GM19455 (cell line): ENCODE measurements at regions not wholly inside any gene's neighbourhood (a gene's known extent, or its start where the extent isn't known, plus 50 kb on each side); places are given as distances from the start of the nearest gene placed in this dataset.
"Not testable (repeated sequence)": the region's sequence is repeated elsewhere in the genome, so short reads cannot be mapped to it uniquely, and the experiment has no call there.

Experiments used
- ATAC-seq: cut with Tn5 transposase; IDR thresholded peaks from one replicate; pipeline ENCODE4 v1.9.1; 2021; ENCODE audit not compliant: unreplicated experiment

DNA sequence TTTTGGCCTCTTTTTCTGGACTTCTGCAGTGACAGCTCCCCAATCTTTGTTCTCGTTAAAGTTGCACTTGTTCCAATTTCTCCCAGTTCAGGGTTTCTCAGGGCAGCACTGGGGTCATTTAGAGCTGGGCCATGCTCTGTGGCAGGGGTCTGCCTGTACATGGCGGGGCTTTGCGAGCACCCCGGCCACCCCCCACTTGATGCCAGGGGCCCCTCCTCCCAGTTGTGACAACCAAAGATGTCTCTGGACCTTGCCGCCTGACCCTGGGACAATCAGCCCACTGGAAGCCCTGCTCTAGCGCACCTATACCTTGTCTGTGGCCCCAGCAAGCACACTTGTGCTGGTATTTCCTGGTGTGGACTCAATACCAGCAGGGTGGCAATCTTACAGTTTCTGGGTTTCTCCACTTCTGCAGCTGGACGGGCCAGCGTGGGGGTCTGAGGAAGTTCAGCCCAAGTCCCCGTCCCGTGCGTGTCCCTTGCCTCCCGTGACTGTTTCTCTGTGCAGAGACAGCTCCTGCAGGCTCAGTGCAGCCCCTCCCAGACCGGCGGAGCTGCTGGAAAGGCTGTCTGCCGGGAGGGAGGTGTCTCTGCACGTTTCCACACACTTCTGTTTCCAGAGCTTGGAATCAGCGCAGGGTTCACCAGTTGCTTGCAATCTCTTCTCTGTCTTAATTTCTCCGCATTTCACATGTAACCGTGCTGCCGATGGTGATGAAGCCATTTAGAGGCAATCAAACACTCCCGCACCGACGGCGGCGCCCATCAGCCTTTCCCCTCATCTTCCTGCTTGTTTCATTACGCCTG, 1328.9 kb downstream of the BRD1 start:
- no peak for ATAC-seq

DNA sequence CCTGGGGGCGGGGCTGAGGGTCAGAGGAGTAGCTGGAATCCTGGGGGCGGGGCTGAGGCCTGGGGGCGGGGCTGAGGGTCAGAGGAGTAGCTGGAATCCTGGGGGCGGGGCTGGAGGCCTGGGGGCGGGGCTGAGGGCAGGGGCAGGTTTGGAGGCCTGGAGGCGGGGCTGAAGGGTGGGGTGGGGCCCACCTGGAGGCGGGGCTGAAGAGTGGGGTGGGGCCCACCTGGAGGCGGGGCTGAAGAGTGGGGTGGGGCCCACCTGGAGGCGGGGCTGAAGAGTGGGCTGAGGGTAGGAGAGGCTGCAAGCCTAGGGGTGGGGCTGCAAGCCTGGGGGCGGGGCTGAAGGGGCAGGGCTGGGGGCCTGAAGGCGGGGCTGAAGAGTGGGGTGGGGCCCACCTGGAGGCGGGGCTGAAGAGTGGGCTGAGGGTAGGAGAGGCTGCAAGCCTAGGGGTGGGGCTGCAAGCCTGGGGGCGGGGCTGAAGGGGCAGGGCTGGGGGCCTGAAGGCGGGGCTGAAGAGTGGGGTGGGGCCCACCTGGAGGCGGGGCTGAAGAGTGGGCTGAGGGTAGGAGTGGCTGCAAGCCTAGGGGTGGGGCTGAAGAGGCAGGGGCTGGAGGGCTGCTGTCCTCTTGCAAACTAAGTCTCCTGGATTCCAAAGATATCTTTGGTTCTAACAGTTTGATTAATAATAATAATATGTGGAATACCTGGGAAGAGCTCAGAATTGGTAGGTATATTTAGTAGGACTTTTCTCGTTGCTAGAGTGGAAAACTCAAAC, 1329.7 kb downstream of the BRD1 start:
- not testable (repeated sequence) for ATAC-seq

DNA sequence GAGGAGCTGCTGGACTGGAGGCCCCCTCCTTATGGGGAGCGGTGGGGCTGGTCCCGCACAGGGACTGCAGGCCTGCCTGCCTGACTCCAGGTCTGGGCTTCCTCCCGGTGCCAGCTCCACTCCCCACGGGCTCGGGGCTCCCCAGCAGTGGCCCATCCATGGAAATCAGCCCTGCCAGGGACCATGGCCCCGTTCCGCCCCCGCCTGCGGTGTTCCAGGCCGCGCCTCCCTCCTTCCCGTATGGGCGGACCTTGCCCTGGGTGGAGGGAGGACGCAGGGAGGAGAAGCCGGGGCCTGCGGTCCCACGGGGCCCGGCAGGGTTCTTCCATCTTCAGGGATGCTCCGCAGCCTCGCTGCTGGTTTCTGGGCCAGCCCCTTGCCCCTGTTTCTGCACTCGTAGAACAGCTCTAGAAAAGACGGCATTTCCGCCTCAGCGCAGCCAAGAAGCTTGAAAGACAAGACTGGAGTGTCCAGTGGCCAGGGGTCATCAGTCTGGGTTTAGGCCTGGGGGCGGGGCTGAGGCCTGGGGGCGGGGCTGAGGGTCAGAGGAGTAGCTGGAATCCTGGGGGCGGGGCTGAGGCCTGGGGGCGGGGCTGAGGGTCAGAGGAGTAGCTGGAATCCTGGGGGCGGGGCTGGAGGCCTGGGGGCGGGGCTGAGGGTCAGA, 1330.6 kb downstream of the BRD1 start:
- ATAC-seq: no peak

DNA sequence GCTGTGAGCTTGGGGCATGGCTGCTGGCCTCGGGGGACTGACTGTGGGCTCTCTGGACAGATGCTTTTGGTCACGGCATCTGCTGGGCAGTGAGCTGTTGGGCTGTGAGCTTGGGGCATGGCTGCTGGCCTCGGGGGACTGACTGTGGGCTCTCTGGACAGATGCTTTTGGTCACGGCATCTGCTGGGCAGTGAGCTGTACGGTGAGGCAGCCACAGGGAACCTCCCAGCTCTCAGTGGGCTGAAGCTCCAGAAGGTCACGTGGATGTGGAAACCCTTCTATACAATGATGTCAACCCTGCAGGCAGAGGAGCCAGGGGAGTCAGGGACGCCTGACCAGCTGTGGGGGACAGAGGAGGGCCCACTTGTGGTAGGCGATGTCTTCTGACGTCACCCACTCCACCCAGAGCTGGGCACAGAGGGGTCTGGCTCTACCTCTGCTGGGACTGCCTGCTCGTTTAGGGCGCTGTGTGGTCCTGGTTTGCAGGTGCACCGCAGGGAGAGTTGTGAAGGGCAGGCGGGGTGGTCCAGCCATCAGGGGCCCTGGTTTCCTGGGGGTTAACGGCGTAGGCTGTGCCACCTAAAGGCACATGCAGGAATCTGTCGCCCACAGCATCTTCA, 1331.3 kb downstream of the BRD1 start:
- no peak for ATAC-seq

DNA sequence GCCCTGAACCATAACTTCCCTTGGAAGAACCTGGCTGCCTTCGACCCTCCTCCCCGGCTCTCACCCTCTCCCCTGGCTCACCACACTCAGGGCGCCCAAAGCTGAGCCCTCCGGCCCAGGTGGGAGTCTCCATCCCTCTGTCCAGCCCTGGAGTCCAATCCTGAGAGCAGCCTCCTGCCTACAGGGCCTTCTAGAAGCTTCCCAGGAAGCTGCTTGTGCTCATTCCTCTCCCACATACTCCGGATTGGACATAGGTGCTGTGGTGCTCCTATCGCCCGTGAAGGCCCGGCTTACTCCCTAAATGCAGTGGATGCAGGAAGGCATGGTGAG, 1332.0 kb downstream of the BRD1 start:
- ATAC-seq: no peak

DNA sequence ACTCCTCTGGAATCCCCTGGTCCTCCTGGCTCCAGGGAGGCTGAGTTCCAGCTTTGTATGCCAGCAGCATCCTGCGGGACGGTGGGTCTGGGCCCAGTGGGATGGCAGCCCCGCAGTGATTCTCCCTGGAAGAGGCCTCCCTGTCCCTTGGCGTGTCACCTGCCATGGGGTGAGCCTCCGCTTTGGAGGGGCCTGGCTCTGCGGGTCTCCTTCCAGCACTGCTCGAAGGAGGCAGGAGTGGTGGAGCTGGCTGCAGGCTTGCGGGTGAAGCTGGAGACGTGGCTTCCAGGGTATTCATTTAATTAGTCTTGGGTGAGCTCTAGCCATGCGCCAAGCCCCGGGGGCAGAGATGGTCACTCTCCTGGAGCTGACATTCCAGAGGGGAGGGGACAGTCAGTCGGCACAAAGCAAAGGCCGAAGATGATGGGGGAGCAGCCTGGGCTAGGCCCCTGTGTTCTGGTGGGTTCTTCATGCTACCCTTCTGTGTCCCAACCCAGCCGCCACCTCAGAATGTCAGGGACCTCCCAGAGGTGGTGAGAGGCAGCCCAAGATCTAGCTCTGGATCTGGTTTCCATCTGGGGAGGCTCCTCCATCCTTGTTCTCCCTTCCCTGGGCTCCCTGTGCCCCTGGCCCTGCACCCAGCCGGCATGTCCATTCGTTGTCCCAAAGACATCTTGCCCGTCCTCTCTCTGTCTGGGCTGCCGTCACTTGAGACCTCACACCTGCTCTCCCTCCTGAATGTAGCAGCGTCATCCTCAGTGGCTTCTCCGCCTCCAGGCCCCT, 1332.5 kb downstream of the BRD1 start:
- no peak for ATAC-seq

DNA sequence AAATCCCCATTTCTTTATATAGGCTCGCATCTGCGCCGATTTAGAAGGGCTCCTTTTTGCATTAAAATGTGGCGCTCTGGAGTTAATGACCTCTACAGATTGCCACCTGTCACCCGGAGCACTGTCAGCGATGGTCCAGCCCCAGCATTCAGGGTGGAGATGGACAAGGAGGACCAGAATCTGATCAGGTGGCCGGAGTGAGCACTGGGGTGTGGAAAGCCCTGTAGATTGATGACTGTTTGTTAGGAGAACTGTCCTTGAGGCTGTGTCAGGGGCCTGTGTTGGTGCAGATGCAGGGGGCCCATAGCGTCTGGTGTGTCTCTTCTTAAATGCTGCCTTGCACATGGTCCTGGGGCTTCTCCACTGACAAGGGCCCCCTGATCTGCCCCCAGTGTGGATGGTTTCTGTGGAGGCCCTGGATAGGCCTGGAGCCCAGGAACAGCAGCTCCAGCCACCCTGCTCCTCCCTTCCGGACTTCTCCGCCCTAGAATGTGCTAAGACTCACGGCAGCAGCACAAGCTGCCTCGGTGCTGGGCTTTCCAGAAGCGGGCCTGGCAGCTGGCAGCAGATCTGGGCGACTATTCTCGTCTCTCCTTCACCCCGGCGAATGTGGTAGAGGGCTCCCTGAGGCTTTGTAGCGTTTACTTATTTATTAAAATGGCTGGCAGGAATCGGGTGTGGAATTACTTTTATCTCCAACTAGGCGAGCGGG, 1333.3 kb downstream of the BRD1 start:
- no peak for ATAC-seq

DNA sequence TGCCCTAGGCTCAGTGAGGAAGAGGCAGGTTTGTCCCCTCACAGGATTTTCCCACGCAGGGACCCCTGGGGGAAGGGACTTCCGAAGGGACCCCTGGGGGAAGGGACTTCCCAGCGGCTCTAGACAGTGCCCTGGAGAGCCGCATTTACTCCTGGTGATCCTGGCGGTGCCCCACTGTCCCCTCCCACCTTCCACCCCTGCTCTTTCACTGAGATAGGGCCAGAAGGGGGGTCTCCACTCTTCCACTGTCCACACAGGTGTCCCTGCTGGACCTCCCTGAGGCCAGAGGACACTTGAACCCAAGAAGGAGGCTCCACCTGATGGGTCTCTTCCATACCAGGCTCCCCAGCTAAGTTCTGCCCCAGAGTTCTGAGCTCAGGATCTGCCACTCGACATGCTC, 1333.9 kb downstream of the BRD1 start:
- no peak for ATAC-seq

DNA sequence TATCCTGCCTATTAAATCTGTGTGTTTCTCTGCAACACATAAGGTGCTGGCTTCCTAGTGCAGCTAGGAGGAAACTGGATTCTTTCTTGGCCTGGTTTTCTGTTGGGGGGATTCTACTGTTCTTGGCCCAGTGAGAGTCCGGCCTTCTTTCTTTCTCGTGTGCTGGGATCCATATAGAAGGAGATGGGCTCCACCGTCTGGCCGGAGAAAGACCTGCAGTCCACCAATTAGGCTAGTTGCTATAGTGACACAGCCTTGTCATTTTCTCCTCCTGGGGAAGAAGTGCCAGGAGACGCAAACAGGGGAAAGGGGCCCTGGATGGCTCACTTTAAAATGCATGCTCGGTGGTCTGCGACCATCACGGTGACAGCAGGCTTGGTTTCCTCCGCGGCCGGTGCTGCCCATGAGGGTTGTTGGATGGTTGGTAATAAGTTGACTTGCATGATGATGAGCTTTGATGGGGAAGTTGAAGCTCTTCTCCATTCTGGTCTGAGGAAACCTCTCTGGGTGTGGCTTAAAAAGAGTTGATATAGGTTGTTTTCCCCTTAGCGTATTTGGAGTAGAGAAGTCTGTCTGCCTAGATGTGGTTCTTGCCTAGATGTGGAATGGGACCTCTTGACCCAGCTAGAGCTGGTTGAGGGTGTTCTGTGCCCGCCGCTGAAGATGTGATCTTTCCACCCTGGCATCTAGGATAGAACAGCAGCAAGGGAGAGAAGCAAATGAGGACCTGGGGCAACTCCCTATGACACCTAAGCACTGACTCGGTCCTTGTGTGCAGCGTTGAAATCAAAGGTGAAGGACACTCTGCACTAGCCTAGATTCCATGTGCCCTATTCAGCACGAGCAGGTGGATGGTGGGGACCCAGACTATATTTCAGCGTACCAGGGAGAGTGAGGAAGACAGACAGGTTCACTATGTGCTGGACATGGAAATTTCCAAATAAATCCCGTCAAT, 1335.0 kb downstream of the BRD1 start:
- no peak for ATAC-seq

DNA sequence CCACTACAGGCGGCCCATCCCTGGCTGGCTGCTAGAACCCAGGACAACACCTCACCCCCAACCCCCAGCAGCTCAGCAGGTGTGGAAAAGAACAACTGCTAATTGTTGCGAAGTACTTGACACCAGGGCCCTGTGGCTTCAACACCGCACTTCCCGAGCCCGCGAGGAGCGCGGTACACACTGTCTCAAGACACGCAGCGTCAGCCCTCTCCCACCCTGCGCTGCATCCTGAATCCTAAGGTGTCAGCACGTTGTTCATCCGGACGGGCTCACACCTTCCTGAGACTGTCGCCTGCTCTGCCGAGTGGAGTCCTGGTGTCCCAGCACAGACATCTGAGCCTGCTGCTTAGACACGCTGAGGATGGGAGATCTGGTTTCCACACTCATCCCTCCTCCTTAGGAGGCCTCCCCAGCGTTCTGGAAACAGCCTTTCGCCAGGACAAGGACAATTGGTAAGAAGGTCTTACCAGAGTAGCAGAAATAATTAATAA, 1336.2 kb downstream of the BRD1 start:
- ATAC-seq: no peak

DNA sequence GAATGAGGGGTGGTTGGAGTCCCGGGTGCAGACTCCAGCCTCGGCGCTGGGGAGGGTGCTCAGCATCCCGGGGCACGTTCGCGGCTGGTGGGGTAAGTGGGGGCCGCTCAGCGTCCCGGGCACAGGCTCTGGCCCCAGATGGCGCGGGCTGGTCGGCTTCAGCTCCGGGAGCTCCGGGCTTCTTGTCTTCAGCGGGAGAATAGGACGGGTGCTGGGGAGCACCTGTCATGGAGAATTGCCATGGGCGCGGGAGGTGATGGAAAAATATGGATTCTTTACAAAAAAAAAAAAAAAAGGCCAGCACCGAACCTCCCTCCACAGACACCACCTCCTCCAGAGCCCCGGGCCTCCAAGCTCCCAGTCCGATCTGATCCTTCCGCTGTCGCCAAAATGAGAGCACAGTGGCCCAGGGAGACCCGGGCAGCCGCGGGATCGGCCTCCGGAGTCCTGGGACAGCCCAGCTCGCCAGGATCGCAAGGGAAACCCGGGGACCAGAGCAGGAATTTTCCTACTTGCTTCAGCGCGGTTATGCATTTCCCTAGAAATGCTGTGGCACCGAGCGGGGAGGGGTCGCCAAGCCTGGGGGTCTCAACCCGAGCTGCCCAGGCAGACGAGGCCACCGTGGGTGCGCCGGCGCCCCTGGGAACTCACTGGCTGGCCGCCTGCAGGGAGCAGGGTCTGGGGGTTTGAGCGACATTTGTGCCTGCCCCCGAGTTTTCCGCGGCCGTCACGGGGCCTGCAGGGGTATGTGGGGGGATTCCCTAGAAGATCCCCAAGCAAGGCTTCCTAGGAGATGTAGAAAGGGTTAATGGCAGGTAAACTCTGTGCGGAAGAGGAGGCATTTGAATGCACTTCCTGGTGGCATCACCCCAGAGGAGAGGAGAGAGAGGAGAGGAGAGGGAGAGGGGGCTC, 1336.9 kb downstream of the BRD1 start:
- ATAC-seq: no peak

DNA sequence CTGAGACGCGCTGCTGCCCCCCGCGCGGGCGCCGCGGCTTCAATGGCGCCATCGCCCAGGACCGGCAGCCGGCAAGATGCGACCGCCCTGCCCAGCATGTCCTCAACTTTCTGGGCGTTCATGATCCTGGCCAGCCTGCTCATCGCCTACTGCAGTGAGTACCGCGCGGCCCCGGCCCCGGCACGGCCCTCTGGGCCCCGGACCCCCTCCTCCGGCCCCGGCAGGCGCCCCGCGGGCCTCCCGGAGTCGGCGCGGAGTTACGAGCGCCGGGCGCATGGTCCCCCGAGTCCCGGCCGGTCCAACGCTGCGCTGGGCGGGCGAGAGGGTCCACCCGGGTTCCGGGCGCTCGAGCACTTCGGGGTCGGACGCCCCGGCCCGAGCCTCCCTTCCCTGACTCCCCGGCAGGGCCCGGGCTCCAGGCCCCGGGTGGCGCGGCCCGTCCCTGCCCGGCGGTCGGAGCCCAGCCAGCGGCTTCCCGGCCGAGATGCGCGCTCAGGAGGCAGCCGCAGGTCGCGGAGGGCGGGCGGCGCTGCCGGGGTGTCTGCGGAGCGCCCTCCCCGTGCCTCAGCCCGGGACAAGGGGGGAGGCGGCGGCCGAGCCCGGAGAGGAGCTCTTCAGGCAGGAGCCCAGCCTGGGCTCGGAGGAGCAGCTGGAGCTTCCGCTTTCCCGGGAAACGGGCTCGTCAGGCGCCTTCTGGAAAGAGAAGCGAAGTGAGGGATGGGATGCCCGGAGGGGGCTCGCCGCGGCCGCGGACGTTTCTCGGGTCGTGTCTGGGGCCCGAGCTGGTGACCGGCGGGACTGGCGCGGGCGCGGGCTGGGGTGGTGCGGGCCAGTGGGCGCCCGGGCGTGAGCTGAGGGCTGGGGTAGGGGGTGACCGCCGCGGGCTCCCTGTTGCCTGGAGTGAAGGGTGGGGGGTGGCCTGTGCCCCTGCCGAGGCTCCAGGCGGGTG, 1337.8 kb downstream of the BRD1 start:
- ATAC-seq: no peak

DNA sequence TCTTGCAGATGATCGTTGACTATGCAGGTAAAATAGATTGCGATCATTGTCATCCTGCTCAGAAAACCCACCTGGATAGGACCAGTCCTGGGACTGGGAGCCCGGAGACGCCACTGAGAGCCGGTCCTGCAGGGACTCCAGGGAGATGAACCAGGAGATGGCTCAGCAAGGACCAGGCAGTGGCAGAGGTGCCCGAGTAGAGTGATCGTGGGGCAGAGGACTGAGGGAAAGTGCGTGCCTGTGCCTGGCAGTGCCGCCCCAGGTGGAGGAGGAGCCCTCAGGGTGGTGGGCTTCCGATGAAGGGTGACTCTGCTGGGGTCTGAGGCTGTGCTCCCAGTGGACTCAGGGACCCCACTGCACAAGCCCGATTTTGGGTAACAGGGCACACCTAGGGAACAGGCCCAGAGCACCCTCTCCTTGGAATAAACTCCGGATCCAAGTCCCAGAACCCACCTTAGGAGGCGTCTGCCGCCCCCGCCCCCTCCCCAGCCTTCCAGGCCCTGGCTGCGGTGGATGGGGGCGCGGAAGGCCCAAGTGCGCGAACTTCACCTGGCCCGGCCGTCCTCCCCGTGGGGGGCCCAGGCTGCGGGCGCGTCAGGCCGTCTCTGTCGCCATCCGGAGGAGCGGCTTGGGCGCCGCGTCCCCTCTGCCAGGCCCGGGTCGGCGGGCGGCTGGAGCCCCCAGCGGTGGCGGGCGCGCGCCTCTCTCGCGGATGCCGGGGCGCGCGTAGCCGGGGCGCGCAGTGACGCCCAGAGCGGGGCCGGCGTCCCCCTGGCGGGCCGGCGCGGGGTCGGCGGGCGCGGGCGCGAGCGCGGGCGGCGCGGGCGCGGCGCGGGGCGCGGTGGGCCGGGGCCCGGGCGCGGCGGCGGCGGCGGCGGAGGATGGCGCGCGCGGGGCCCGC, 1338.8 kb downstream of the BRD1 start:
- no peak for ATAC-seq

DNA sequence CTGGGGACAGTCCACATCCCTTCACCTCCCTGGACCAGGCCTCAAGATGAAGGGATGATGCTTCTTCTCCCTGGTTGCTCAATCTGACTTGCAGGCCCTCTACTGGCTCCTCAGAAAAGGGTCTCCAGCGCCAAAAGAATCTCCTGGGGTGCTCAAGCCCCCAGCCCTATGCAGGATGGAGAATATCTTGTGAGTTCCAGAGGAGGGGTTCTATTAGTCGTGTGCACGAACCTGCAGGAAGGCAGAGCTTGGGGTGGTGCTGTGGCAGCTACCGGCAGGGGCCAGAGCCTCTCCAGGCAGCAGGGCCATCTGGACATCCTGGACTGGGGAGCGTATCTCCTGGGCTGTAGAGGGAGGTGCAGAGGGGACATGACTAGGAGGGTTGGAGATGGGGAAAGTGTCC, 1339.5 kb downstream of the BRD1 start:
- no peak for ATAC-seq

DNA sequence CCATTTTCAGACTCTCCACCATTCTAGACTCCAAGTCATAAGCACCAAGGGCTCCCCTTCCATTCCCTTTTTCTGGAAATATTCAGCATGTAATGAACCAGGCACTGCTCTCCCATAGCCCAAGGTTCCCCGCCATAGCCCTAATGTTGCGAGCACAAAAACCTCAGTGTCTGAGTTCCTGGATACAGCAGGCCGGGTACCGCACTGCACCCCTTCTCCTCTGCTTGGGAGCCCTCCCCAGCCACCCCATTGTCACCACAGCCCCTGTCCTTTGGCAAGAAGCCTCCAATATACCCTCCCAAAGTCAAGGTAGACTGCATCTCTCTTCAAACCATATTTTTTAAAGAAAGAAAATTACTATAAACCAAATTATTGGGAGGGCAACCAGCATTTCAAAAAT, 1341.1 kb downstream of the BRD1 start:
- no peak for ATAC-seq

DNA sequence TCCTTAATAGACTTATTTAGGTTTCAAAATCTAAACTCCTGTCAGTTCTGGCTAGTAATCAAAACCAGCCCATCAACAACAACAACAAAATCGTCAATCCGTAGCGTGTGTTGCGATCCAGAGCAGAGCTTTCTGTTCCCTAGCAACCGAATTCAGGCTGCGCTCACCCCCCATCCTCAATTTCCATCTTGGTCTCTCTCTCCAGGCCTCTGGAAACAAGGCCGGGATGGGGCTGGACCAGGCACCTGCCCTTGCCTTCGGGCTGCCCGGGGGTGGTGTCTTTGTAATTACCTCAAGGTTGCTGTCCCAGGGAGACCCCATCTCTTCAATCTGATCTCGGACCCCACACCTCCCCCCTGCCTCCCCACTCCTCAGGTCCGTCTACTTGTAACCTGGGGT, 1341.5 kb downstream of the BRD1 start:
- ATAC-seq: no peak
